K562 (cell line): ENCODE measurements at regions not wholly inside any gene's neighbourhood (a gene's known extent, or its start where the extent isn't known, plus 50 kb on each side); places are given as distances from the start of the nearest gene placed in this dataset.

Source experiments
- ARID1B ChIP-seq: fragments of 450-650 bp; IDR thresholded peaks from 2 replicates; pipeline ENCODE4 v1.6.1; 2016; ENCODE audit warnings: antibody characterized with exemption, mild to moderate bottlenecking, inconsistent platforms
- ASH1L ChIP-seq: fragments of 450-650 bp; IDR thresholded peaks from 2 replicates; pipeline ENCODE4 v1.6.1; 2018; ENCODE audit warnings: borderline replicate concordance, mild to moderate bottlenecking, low read depth; ENCODE audit not compliant: partially characterized antibody
- CCAR2 ChIP-seq: fragments of 200-400 bp; formaldehyde crosslinking; IDR thresholded peaks from 2 replicates; pipeline ENCODE4 v1.6.1; 2017; ENCODE audit warnings: mild to moderate bottlenecking, low read depth, low read length
- CEBPB ChIP-seq: fragments of 450-650 bp; IDR thresholded peaks from 2 replicates; pipeline ENCODE4 v1.6.1; 2016; ENCODE audit warnings: missing genetic modification characterization, missing compliant biosample characterization
- CREM ChIP-seq: IDR thresholded peaks from 2 replicates; pipeline ENCODE4 v1.6.1; 2014; ENCODE audit warnings: antibody characterized with exemption, low read depth
- ETV1 ChIP-seq: fragments of 450-650 bp; conservative IDR thresholded peaks from 2 replicates; pipeline ENCODE4 v1.6.1; 2016; ENCODE audit warnings: missing genetic modification characterization, control low read depth, low read depth, missing compliant biosample characterization
- ETV5 ChIP-seq: sonication (generic); formaldehyde crosslinking; IDR thresholded peaks from 2 replicates; pipeline ENCODE4 v1.4.0; 2020; ENCODE audit warnings: low read depth, mild to moderate bottlenecking, missing genetic modification reagents
- HNRNPK ChIP-seq: fragments of 200-400 bp; formaldehyde crosslinking; IDR thresholded peaks from one replicate; pipeline ENCODE4 v1.6.1; 2018; ENCODE audit warnings: mild to moderate bottlenecking, low read depth, low read length; ENCODE audit not compliant: poor library complexity, severe bottlenecking
- HSF4 ChIP-seq: fragments of 250-450 bp; sonication (Bioruptor Pico); IDR thresholded peaks from 2 replicates; pipeline ENCODE4 v2.1.2; 2022; ENCODE audit warnings: mild to moderate bottlenecking, moderate library complexity, borderline replicate concordance
- MAZ ChIP-seq, 2 experiments: fragments of 450-650 bp in 1 of 2; sonication (generic) in 1 of 2; formaldehyde crosslinking; IDR thresholded peaks in 1 of 2; conservative IDR thresholded peaks in 1 of 2; 2 replicates each; pipeline versions ENCODE4 v1.4.0 to v1.5.0; 2020; ENCODE audit warnings: mild to moderate bottlenecking in 1 of 2, missing genetic modification reagents in 1 of 2
- MTA2 ChIP-seq: fragments of 450-650 bp; IDR thresholded peaks from 2 replicates; pipeline ENCODE4 v1.6.1; 2016; ENCODE audit warnings: low read depth
- MTA3 ChIP-seq: fragments of 450-650 bp; formaldehyde crosslinking; IDR thresholded peaks from 2 replicates; pipeline ENCODE4 v1.6.1; 2017; ENCODE audit warnings: mild to moderate bottlenecking, borderline replicate concordance
- NFIX ChIP-seq: fragments of 250-450 bp; sonication (Bioruptor Pico); IDR thresholded peaks from 2 replicates; pipeline ENCODE4 v1.4.0; 2020; ENCODE audit warnings: low read depth, mild to moderate bottlenecking, moderate library complexity
- NRF1 ChIP-seq, 2 experiments: fragments of 450-650 bp; IDR thresholded peaks in 1 of 2; conservative IDR thresholded peaks in 1 of 2; 2 replicates each; pipeline ENCODE4 v1.6.1; 2014; ENCODE audit warnings: mild to moderate bottlenecking in 2 of 2
- PURB ChIP-seq: sonication (generic); formaldehyde crosslinking; IDR thresholded peaks from 2 replicates; pipeline ENCODE4 v1.9.0; 2021; ENCODE audit warnings: low read depth, mild to moderate bottlenecking, missing genetic modification reagents
- RBM14 ChIP-seq: fragments of 200-400 bp; formaldehyde crosslinking; IDR thresholded peaks from 2 replicates; pipeline ENCODE4 v1.6.1; 2018; ENCODE audit warnings: low read depth, mild to moderate bottlenecking, low read length, moderate library complexity, borderline replicate concordance; ENCODE audit not compliant: insufficient read depth
- RCOR1 ChIP-seq, 2 experiments: IDR thresholded peaks; 2 replicates each; pipeline ENCODE4 v1.6.1; 2012; ENCODE audit warnings: low read depth in 2 of 2, low read length in 2 of 2, borderline replicate concordance in 1 of 2, improper control_type of control experiment in 1 of 2
- SMARCA4 ChIP-seq: fragments of 450-650 bp; IDR thresholded peaks from 2 replicates; pipeline ENCODE4 v1.6.1; 2016
- TAF1 ChIP-seq: IDR thresholded peaks from 2 replicates; pipeline ENCODE4 v1.6.1; 2011; ENCODE audit warnings: mild to moderate bottlenecking, low read length, moderate library complexity; ENCODE audit not compliant: insufficient read depth, control insufficient read depth, severe bottlenecking; ENCODE audit errors: extremely low read depth
- TCF3 ChIP-seq: sonication (generic); formaldehyde crosslinking; IDR thresholded peaks from 2 replicates; pipeline ENCODE4 v1.4.0; 2020; ENCODE audit warnings: mild to moderate bottlenecking, missing genetic modification reagents
- TCF7L2 ChIP-seq: fragments of 150-350 bp; IDR thresholded peaks from 2 replicates; pipeline ENCODE4 v1.6.1; 2016; ENCODE audit warnings: low read depth, mild to moderate bottlenecking, low read length, moderate library complexity
- TEAD4 ChIP-seq, 2 experiments: sonication (generic) in 1 of 2; formaldehyde crosslinking in 1 of 2; IDR thresholded peaks; 2 replicates each; pipeline versions ENCODE4 v1.6.1 to v1.8.0; 2012 to 2022; ENCODE audit warnings: borderline replicate concordance in 1 of 2, inconsistent platforms in 1 of 2, low read length in 1 of 2, mild to moderate bottlenecking in 1 of 2, missing genetic modification reagents in 1 of 2
- U2AF2 ChIP-seq: fragments of 200-400 bp; formaldehyde crosslinking; optimal IDR thresholded peaks from 2 replicates; pipeline ENCODE3; 2017; ENCODE audit warnings: low read depth, mild to moderate bottlenecking, low read length
- XRCC5 ChIP-seq: fragments of 200-400 bp; formaldehyde crosslinking; IDR thresholded peaks from 2 replicates; pipeline ENCODE4 v1.6.1; 2017; ENCODE audit warnings: low read depth, mild to moderate bottlenecking, low read length
- ZFP30 ChIP-seq: fragments of 250-450 bp; sonication (Bioruptor Pico); IDR thresholded peaks from 2 replicates; pipeline ENCODE4 v1.8.0; 2022; ENCODE audit warnings: moderate library complexity, mild to moderate bottlenecking, inconsistent platforms, borderline replicate concordance
- ZNF232 ChIP-seq: sonication (generic); formaldehyde crosslinking; IDR thresholded peaks from 2 replicates; pipeline ENCODE4 v1.8.0; 2022; ENCODE audit warnings: mild to moderate bottlenecking, missing genetic modification reagents
- ZNF696 ChIP-seq: fragments of 250-450 bp; sonication (Bioruptor Pico); conservative IDR thresholded peaks from 2 replicates; pipeline ENCODE4 v1.4.0; 2020; ENCODE audit warnings: mild to moderate bottlenecking, moderate library complexity
- TF ChIP-seq, protein P1 (sequence below), 2 experiments: fragments of 450-650 bp; conservative IDR thresholded peaks; 2 replicates each; pipeline ENCODE4 v1.6.1; 2017; ENCODE audit warnings: mild to moderate bottlenecking in 2 of 2, moderate library complexity in 2 of 2

DNA sequence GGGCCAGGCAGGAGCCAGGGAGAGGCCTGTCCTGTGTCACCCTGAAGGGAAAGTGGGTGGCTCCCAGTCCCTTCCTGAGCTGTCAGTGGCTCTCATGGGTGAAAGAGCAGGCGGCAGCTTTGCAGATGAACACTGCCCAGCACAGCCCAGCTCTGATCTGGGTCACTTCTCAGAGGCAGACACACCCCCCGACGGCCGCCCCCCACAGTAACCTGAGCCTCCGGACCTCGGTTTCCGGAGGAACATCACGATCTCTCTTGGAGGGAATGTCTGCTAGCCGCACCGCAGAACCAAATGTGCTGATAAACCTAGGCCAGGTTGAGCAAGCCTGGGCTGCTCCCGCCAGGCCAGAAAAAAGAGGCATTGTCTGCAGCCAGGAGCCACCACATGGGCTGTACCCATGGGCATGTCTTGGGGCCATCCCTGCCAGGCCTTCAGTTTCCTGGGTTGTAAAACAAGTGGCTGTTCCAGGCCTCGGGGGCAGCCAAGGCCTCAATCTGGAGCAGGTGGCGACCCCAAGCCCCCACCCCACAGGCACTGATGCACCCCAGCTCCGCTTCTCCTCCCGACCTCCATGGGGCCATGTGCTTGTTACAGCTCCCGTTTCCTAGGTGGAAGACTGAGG, 57.6 kb downstream of the NCOR2 start (continued):
- TF ChIP-seq MTA3, result 0 out of 2 replicates have a peak, but pooled peaks have one; percentile 32
- 0 out of 4 replicates have a peak, but pooled peaks of 1 of the 2 experiments have one; percentile 16 for TF ChIP-seq MAZ (CRISPR knock-in tag; conservative IDR thresholded peaks at IDR 0.05 in 1 of 2, IDR thresholded peaks at IDR 0.05 in 1 of 2)
- TF ChIP-seq, protein P1, sequence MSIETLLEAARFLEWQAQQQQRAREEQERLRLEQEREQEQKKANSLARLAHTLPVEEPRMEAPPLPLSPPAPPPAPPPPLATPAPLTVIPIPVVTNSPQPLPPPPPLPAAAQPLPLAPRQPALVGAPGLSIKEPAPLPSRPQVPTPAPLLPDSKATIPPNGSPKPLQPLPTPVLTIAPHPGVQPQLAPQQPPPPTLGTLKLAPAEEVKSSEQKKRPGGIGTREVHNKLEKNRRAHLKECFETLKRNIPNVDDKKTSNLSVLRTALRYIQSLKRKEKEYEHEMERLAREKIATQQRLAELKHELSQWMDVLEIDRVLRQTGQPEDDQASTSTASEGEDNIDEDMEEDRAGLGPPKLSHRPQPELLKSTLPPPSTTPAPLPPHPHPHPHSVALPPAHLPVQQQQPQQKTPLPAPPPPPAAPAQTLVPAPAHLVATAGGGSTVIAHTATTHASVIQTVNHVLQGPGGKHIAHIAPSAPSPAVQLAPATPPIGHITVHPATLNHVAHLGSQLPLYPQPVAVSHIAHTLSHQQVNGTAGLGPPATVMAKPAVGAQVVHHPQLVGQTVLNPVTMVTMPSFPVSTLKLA (conservative IDR thresholded peaks at IDR 0.05), result peak in 1 of 2 experiments; percentile 46; a peak in 1 of 4 replicates
- TF ChIP-seq CREM, result 0 out of 2 replicates have a peak, but pooled peaks have one; percentile 25
- TF ChIP-seq ZFP30 (CRISPR knock-in tag), result no peak
- TF ChIP-seq TAF1, result peak; percentile 16
- TF ChIP-seq MTA2, result no peak
- TF ChIP-seq ARID1B, result 0 out of 2 replicates have a peak, but pooled peaks have one; percentile 14
- TF ChIP-seq PURB (CRISPR knock-in tag), result no peak
- peak; percentile 43; the same call in 1 of the 2 replicates for TF ChIP-seq TEAD4 (IDR thresholded peaks at IDR 0.05; ENCODE audit: low read length)
- TF ChIP-seq TEAD4 (CRISPR knock-in tag; IDR thresholded peaks at IDR 0.05; ENCODE audit: borderline replicate concordance), result no peak
- TF ChIP-seq ETV1 (tag), result peak; percentile 37; the same call in 1 of the 2 replicates
- TF ChIP-seq ETV5 (CRISPR knock-in tag), result peak; percentile 67; the same call in 1 of the 2 replicates
- peak; percentile 89 for TF ChIP-seq CEBPB (tag)
- no peak for TF ChIP-seq RBM14
- TF ChIP-seq ASH1L, result no peak
- TF ChIP-seq HSF4 (CRISPR knock-in tag), result no peak
- no peak for TF ChIP-seq HNRNPK
- no peak for TF ChIP-seq NFIX
- TF ChIP-seq TCF3, result peak; percentile 24; the same call in 1 of the 2 replicates
- peak in 1 of 2 experiments; percentile 40; a peak in 1 of 4 replicates for TF ChIP-seq RCOR1 (IDR thresholded peaks at IDR 0.05; ENCODE audit: borderline replicate concordance in 1 of 2, low read depth in 2 of 2, low read length in 2 of 2)
- peak in 1 of 2 experiments; percentile 27; a peak in 2 of 4 replicates for TF ChIP-seq NRF1 (conservative IDR thresholded peaks at IDR 0.05 in 1 of 2, IDR thresholded peaks at IDR 0.05 in 1 of 2)
- no peak for TF ChIP-seq ZNF232 (CRISPR knock-in tag)
- TF ChIP-seq SMARCA4, result no peak
- TF ChIP-seq XRCC5, result no peak
- no peak for TF ChIP-seq TCF7L2
- TF ChIP-seq ZNF696, result no peak
- no peak for TF ChIP-seq U2AF2
- TF ChIP-seq CCAR2, result no peak
